Mesodermal cell (in vitro differentiated cells): ENCODE measurements at regions not wholly inside any gene's neighbourhood (a gene's known extent, or its start where the extent isn't known, plus 50 kb on each side); places are given as distances from the start of the nearest gene placed in this dataset.

Experiments
- H3K27ac ChIP-seq: 2 replicates; pipeline ENCODE4 v1.7.0; 2013; ENCODE audit warnings: mild to moderate bottlenecking, low read depth, low read length, moderate library complexity; ENCODE audit not compliant: severe bottlenecking
- H3K36me3 ChIP-seq: 2 replicates; pipeline ENCODE4 v1.7.1; 2013; ENCODE audit warnings: mild to moderate bottlenecking, low read length, moderate library complexity; ENCODE audit not compliant: control insufficient read depth, insufficient read depth
- H3K4me1 ChIP-seq: one replicate; pipeline ENCODE4 v1.7.1; 2013; ENCODE audit warnings: mild to moderate bottlenecking, low read length; ENCODE audit not compliant: insufficient read depth, control insufficient read depth, poor library complexity, severe bottlenecking
- H3K4me3 ChIP-seq: 2 replicates; pipeline ENCODE4 v1.7.0; 2013; ENCODE audit warnings: low read length, control low read depth, mild to moderate bottlenecking; ENCODE audit not compliant: insufficient read depth, poor library complexity, severe bottlenecking; ENCODE audit errors: extremely low read depth
- H3K9me3 ChIP-seq: 2 replicates; pipeline ENCODE4 v1.7.1; 2013; ENCODE audit warnings: mild to moderate bottlenecking, low read length, moderate library complexity; ENCODE audit not compliant: control insufficient read depth
- WGBS, 2 experiments: methylation state at CpG; one replicate each; pipeline ENCODE4 v1.1.5; 2013; ENCODE audit warnings: missing lambda C conversion rate in 2 of 2; ENCODE audit not compliant: insufficient coverage in 2 of 2; 5-methylcytosine and 5-hydroxymethylcytosine counted together

GRCh38 chr12:97267166-97267565 lies 195.4 kb upstream of the RMST start:
- Histone ChIP-seq H3K36me3 (no peaks in the 10 kb centered on the region), H3K27ac (no peak overlapping the region)

GRCh38 chr12:97267594-97268202 lies 194.9 kb upstream of the RMST start:
- Histone ChIP-seq H3K9me3 (peaks cover 10% of the 10 kb centered on the region), H3K4me1 (no peaks in the 10 kb centered on the region), H3K27ac (no peak overlapping the region), H3K36me3 (no peaks in the 10 kb centered on the region), H3K4me3 (no peak overlapping the region)
- 71 to 75% methylated on average over 1 to 2 of the region's 3 CpGs for WGBS, 2 experiments

More at GRCh38 chr12:97267166-97267565, 195.4 kb upstream of the RMST start:
- Histone ChIP-seq H3K4me3 (no peak overlapping the region), H3K9me3 (peaks cover 7% of the 10 kb centered on the region), H3K4me1 (no peaks in the 10 kb centered on the region)

- Histone ChIP-seq H3K36me3 (no peaks in the 10 kb centered on the region), H3K4me1 (no peaks in the 10 kb centered on the region), H3K4me3 (no peak overlapping the region), H3K27ac (no peak overlapping the region), H3K9me3 (peaks cover 7% of the 10 kb centered on the region)
Observed at GRCh38 chr12:97272471-97272870, 190.1 kb upstream of the RMST start.

GRCh38 chr12:97274386-97274785 lies 188.2 kb upstream of the RMST start:
- Histone ChIP-seq H3K36me3 (no peaks in the 10 kb centered on the region), H3K27ac (no peak overlapping the region), H3K9me3 (peaks cover 7% of the 10 kb centered on the region), H3K4me3 (no peak overlapping the region), H3K4me1 (no peaks in the 10 kb centered on the region)
- WGBS, 2 experiments, result 60% methylated on average over 1 of the region's 2 CpGs; no CpG with 5 or more reads in 1 of the 2 experiments

GRCh38 chr12:97275256-97275655 lies 187.3 kb upstream of the RMST start:
- Histone ChIP-seq H3K4me1 (no peaks in the 10 kb centered on the region), H3K36me3 (no peaks in the 10 kb centered on the region), H3K9me3 (peaks cover 7% of the 10 kb centered on the region), H3K27ac (peak overlapping the region; percentile 74), H3K4me3 (no peak overlapping the region)
- 54 to 65% methylated on average over 6 to 10 of the region's 14 CpGs for WGBS, 2 experiments

- 28 to 38% methylated on average over 11 to 13 of the region's 15 CpGs for WGBS, 2 experiments
- Histone ChIP-seq H3K27ac (peak overlapping the region; percentile 74), H3K36me3 (no peaks in the 10 kb centered on the region), H3K4me3 (no peak overlapping the region), H3K9me3 (peaks cover 7% of the 10 kb centered on the region), H3K4me1 (no peaks in the 10 kb centered on the region)
Observed at GRCh38 chr12:97275728-97276590, 186.6 kb upstream of the RMST start.

GRCh38 chr12:97276661-97277429 lies 185.8 kb upstream of the RMST start:
- peak overlapping the region; percentile 74 for H3K27ac ChIP-seq
- H3K36me3 ChIP-seq, result no peaks in the 10 kb centered on the region
- H3K4me3 ChIP-seq, result no peak overlapping the region
- WGBS, 2 experiments, result 86 to 92% methylated on average over 1 of the region's 1 CpG
- no peaks in the 10 kb centered on the region for H3K4me1 ChIP-seq
- H3K9me3 ChIP-seq, result peaks cover 7% of the 10 kb centered on the region

GRCh38 chr12:97283297-97283696 lies 179.3 kb upstream of the RMST start:
- no peaks in the 10 kb centered on the region for H3K4me1 ChIP-seq
- no peaks in the 10 kb centered on the region for H3K9me3 ChIP-seq
- 96 to 97% methylated on average over 4 to 7 of the region's 8 CpGs for WGBS, 2 experiments
- H3K36me3 ChIP-seq, result no peaks in the 10 kb centered on the region
- no peak overlapping the region for H3K4me3 ChIP-seq
- no peak overlapping the region for H3K27ac ChIP-seq

GRCh38 chr12:97288531-97288930 lies 174.1 kb upstream of the RMST start:
- no peak overlapping the region for H3K27ac ChIP-seq
- WGBS, 2 experiments, result 81 to 84% methylated on average over 3 of the region's 3 CpGs

GRCh38 chr12:97292588-97292987 lies 170.0 kb upstream of the RMST start:
- Histone ChIP-seq H3K4me3 (no peak overlapping the region), H3K27ac (no peak overlapping the region), H3K9me3 (peaks cover 9% of the 10 kb centered on the region), H3K4me1 (no peaks in the 10 kb centered on the region), H3K36me3 (no peaks in the 10 kb centered on the region)
- 94 to 96% methylated on average over 2 of the region's 3 CpGs for WGBS, 2 experiments

More at GRCh38 chr12:97288531-97288930, 174.1 kb upstream of the RMST start:
- no peaks in the 10 kb centered on the region for H3K36me3 ChIP-seq
- no peaks in the 10 kb centered on the region for H3K9me3 ChIP-seq
- no peaks in the 10 kb centered on the region for H3K4me1 ChIP-seq
- no peak overlapping the region for H3K4me3 ChIP-seq
